CD14-positive monocyte (primary cell): ENCODE measurements at regions not wholly inside any gene's neighbourhood (a gene's known extent, or its start where the extent isn't known, plus 50 kb on each side); places are given as distances from the start of the nearest gene placed in this dataset.

ENCODE experiments used
- DNase-seq, 3 donors: peaks; one replicate each; pipeline ENCODE4 v3.0.0-alpha.2; 2011 to 2022
- H2AFZ ChIP-seq: 2 replicates; pipeline ENCODE4 v1.6.0; 2012; ENCODE audit warnings: mild to moderate bottlenecking, low read depth, low read length, inconsistent platforms; ENCODE audit not compliant: insufficient read depth, poor library complexity, severe bottlenecking
- H3K27ac ChIP-seq, 2 donors: 1 replicate in 1 of 2; 2 replicates in 1 of 2; pipeline ENCODE4 v1.5.1; 2012 to 2013; ENCODE audit warnings: low read length in 2 of 2, control low read depth in 1 of 2, inconsistent platforms in 1 of 2, low read depth in 1 of 2, mild to moderate bottlenecking in 1 of 2
- H3K27me3 ChIP-seq, 2 donors: one replicate each; pipeline versions ENCODE4 v1.6.0 to v1.6.1; 2011 to 2013; ENCODE audit warnings: low read length in 2 of 2; ENCODE audit not compliant: control insufficient read depth in 2 of 2, insufficient read depth in 2 of 2
- H3K36me3 ChIP-seq, 2 donors: replicated peaks in 1 of 2; 1 replicate in 1 of 2; 2 replicates in 1 of 2; pipeline versions ENCODE4 v1.5.1 to v1.6.1; 2012 to 2013; ENCODE audit warnings: low read length in 2 of 2, control low read depth in 1 of 2, inconsistent platforms in 1 of 2, mild to moderate bottlenecking in 1 of 2; ENCODE audit not compliant: insufficient read depth in 2 of 2, control insufficient read depth in 1 of 2
- H3K4me1 ChIP-seq, 2 donors: 1 replicate in 1 of 2; 2 replicates in 1 of 2; pipeline versions ENCODE4 v1.5.1 to v1.6.1; 2012 to 2013; ENCODE audit warnings: low read length in 2 of 2, control low read depth in 1 of 2, inconsistent platforms in 1 of 2, mild to moderate bottlenecking in 1 of 2, moderate library complexity in 1 of 2; ENCODE audit not compliant: insufficient read depth in 2 of 2, control insufficient read depth in 1 of 2
- H3K4me2 ChIP-seq: replicated peaks from 2 replicates; pipeline ENCODE3; 2012; ENCODE audit warnings: low read length, moderate library complexity, mild to moderate bottlenecking; ENCODE audit not compliant: poor library complexity, severe bottlenecking; ENCODE audit errors: extremely low read depth
- H3K4me3 ChIP-seq, 3 experiments: fragments of 200-600 bp in 1 of 3; sonication (generic) in 1 of 3; replicated peaks in 1 of 3; 1 replicate in 2 of 3; 2 replicates in 1 of 3; pipeline ENCODE4 v1.5.1; 2011 to 2013; ENCODE audit warnings: low read length in 3 of 3, mild to moderate bottlenecking in 3 of 3, control low read depth in 2 of 3, low read depth in 2 of 3, inconsistent platforms in 1 of 3, moderate library complexity in 1 of 3
- H3K79me2 ChIP-seq: 2 replicates; pipeline ENCODE4 v1.6.0; 2012; ENCODE audit warnings: mild to moderate bottlenecking, control low read depth, inconsistent platforms, low read length, moderate library complexity; ENCODE audit not compliant: insufficient read depth
- H3K9ac ChIP-seq: 2 replicates; pipeline ENCODE4 v1.6.0; 2017; ENCODE audit warnings: low read length, mild to moderate bottlenecking; ENCODE audit not compliant: insufficient read depth, poor library complexity, severe bottlenecking
- H3K9me3 ChIP-seq, 2 donors: replicated peaks in 1 of 2; 1 replicate in 1 of 2; 2 replicates in 1 of 2; pipeline versions ENCODE4 v1.5.1 to v1.6.1; 2012 to 2013; ENCODE audit warnings: low read length in 2 of 2, control low read depth in 1 of 2; ENCODE audit not compliant: control insufficient read depth in 1 of 2, insufficient read depth in 1 of 2
- H4K20me1 ChIP-seq: 2 replicates; pipeline ENCODE4 v1.6.0; 2012; ENCODE audit warnings: mild to moderate bottlenecking, low read length, control low read depth, moderate library complexity; ENCODE audit not compliant: insufficient read depth
- H3K27ac Mint-ChIP-seq, 7 donors: one replicate each; pipeline ENCODE4 v1.8.0; 2020; ENCODE audit warnings: mild to moderate bottlenecking in 7 of 7, mixed read lengths in 7 of 7, moderate library complexity in 6 of 7, inconsistent platforms in 2 of 7
- H3K27me3 Mint-ChIP-seq, 3 donors: one replicate each; pipeline ENCODE4 v1.8.0; 2021 to 2022; ENCODE audit warnings: low read depth in 3 of 3, mild to moderate bottlenecking in 3 of 3, mixed read lengths in 3 of 3, moderate library complexity in 3 of 3, inconsistent platforms in 1 of 3
- H3K36me3 Mint-ChIP-seq, 2 donors: one replicate each; pipeline ENCODE4 v1.8.0; 2020; ENCODE audit warnings: mixed read lengths in 2 of 2, inconsistent platforms in 1 of 2, mild to moderate bottlenecking in 1 of 2
- H3K4me1 Mint-ChIP-seq: one replicate; pipeline ENCODE4 v1.8.0; 2020; ENCODE audit warnings: mild to moderate bottlenecking, mixed read lengths
- H3K4me3 Mint-ChIP-seq, 2 donors: one replicate each; pipeline ENCODE4 v1.8.0; 2020; ENCODE audit warnings: mild to moderate bottlenecking in 2 of 2, mixed read lengths in 2 of 2, moderate library complexity in 1 of 2
- H3K9me3 Mint-ChIP-seq, 7 donors: one replicate each; pipeline ENCODE4 v1.8.0; 2020 to 2022; ENCODE audit warnings: mixed read lengths in 7 of 7, mild to moderate bottlenecking in 6 of 7, moderate library complexity in 6 of 7, inconsistent platforms in 2 of 7
- CTCF ChIP-seq: fragments of 200-600 bp; IDR thresholded peaks from one replicate; pipeline ENCODE4 v1.8.0; 2022; ENCODE audit warnings: antibody characterized with exemption, mild to moderate bottlenecking
- WGBS: methylation state at CpG from one replicate; pipeline ENCODE4 v1.1.5; 2013; ENCODE audit warnings: missing lambda C conversion rate; ENCODE audit not compliant: insufficient coverage; 5-methylcytosine and 5-hydroxymethylcytosine counted together
- intact Hi-C, 2 donors: fragments of 100-400 bp; cut with micrococcal nuclease; formaldehyde crosslinking; loops; one replicate each; pipeline versions ENCODE4 v1.15.0 to v1.15.1; 2023

- H2AFZ ChIP-seq = no peak overlapping the region
- H3K27ac ChIP-seq = no peak overlapping the region
- H3K79me2 ChIP-seq = no peaks in the 10 kb centered on the region
- H3K27me3 Mint-ChIP-seq = no peaks in the 10 kb centered on the region
- no peaks in the 10 kb centered on the region for H3K36me3 Mint-ChIP-seq
- no peak for TF ChIP-seq CTCF
- no peaks in the 10 kb centered on the region for H3K4me1 ChIP-seq
- peaks cover 0 to 4% (median 1%) of the 10 kb centered on the region in 7 donors for H3K9me3 Mint-ChIP-seq
- no peak overlapping the region for H3K4me2 ChIP-seq
- peak overlapping the region in 1 of 7 donors; percentile 27 for H3K27ac Mint-ChIP-seq
- H4K20me1 ChIP-seq = no peaks in the 10 kb centered on the region
- no CpG with 5 or more reads among the region's 2 CpGs for WGBS
- intact Hi-C loops = no loop called here
- no peaks in the 10 kb centered on the region for H3K27me3 ChIP-seq
- no peak overlapping the region for H3K4me3 Mint-ChIP-seq
- no peak overlapping the region for H3K9ac ChIP-seq
- H3K4me3 ChIP-seq = no peak overlapping the region
- no peak for DNase-seq
- no peaks in the 10 kb centered on the region for H3K36me3 ChIP-seq
- H3K4me1 Mint-ChIP-seq = no peaks in the 10 kb centered on the region
- no peaks in the 10 kb centered on the region for H3K9me3 ChIP-seq
These were observed 724.6 kb upstream of the SORCS1 start for GRCh38 chr10:107889105-107889504.

GRCh38 chr10:107880185-107880584 lies 715.7 kb upstream of the SORCS1 start:
- no peaks in the 10 kb centered on the region for H3K4me1 ChIP-seq
- H3K4me3 Mint-ChIP-seq = no peak overlapping the region
- no peaks in the 10 kb centered on the region for H3K79me2 ChIP-seq
- no peak overlapping the region for H3K27ac ChIP-seq
- intact Hi-C loops = no loop called here
- peaks cover 4 to 10% (median 7%) of the 10 kb centered on the region in 7 donors for H3K9me3 Mint-ChIP-seq
- no peak overlapping the region for H3K9ac ChIP-seq
- no peaks in the 10 kb centered on the region for H3K27me3 ChIP-seq
- H3K9me3 ChIP-seq = peaks cover 6 to 17% of the 10 kb centered on the region in 2 donors
- H3K27ac Mint-ChIP-seq = no peak overlapping the region
- no peak overlapping the region for H3K4me3 ChIP-seq
- H4K20me1 ChIP-seq = no peaks in the 10 kb centered on the region
- WGBS = 74% methylated on average over 2 of the region's 2 CpGs
- H2AFZ ChIP-seq = no peak overlapping the region
- H3K27me3 Mint-ChIP-seq = peaks cover 0 to 2% (median 0%) of the 10 kb centered on the region in 3 donors
- TF ChIP-seq CTCF = no peak
- no peaks in the 10 kb centered on the region for H3K36me3 Mint-ChIP-seq
- no peak for DNase-seq
- no peaks in the 10 kb centered on the region for H3K4me1 Mint-ChIP-seq
- H3K4me2 ChIP-seq = no peak overlapping the region
- no peaks in the 10 kb centered on the region for H3K36me3 ChIP-seq
